GM12878 (cell line): ENCODE measurements at regions not wholly inside any gene's neighbourhood (a gene's known extent, or its start where the extent isn't known, plus 50 kb on each side); places are given as distances from the start of the nearest gene placed in this dataset.

Experiments used
- ATAC-seq: fragments of 200-7000 bp; cut with Tn5 transposase; 3 replicates; pipeline ENCODE4 v1.9.1; 2020; ENCODE audit warnings: mild to moderate bottlenecking, moderate library complexity
- BruUV-seq: library from RNA; stranded (reverse); fragments of 400-500 nt; replicated peaks from 2 replicates; lab custom pipeline; 2021; lab: Mats Ljungman, UMichigan
- CTCF ChIA-PET: fragments of 300-600 bp; sonication (Branson Sonifier 250); formaldehyde crosslinking; extraction: SDS; loops from one replicate; lab custom pipeline; 2021; ENCODE audit warnings: inconsistent platforms; lab: Yijun Ruan, JAX
- POLR2A ChIA-PET: fragments of 350-600 bp; formaldehyde crosslinking; extraction: SDS; loops from one replicate; lab custom pipeline; 2021; ENCODE audit warnings: inconsistent platforms; lab: Charles Lee
- RAD21 ChIA-PET: fragments of 300-600 bp; sonication (Branson Sonifier 250); formaldehyde crosslinking; loops from one replicate; lab custom pipeline; 2023; ENCODE audit warnings: antibody characterized with exemption; ENCODE audit not compliant: unreplicated experiment; lab: Charles Lee
- SMC1A ChIA-PET: fragments of 300-600 bp; sonication (Branson Sonifier 250); formaldehyde crosslinking; loops from one replicate; lab custom pipeline; 2023; ENCODE audit not compliant: unreplicated experiment, uncharacterized antibody; lab: Charles Lee
- DNase-seq: peaks from one replicate; pipeline ENCODE4 v3.0.0-alpha.2; 2011; ENCODE audit warnings: low read depth, low spot score
- FAIRE-seq: peaks from 3 replicates; lab custom pipeline; 2011; peaks lifted over from hg19 to GRCh38; lab: Jason Lieb, UNC
- H2AFZ ChIP-seq: 2 replicates; pipeline ENCODE4 v1.6.0; 2011; ENCODE audit warnings: low read depth, low read length, control low read depth; ENCODE audit not compliant: control insufficient read depth
- H3K27ac ChIP-seq: 2 replicates; pipeline ENCODE4 v1.5.1; 2011; ENCODE audit warnings: control low read depth; ENCODE audit not compliant: control insufficient read depth, insufficient read depth
- H3K27me3 ChIP-seq, 2 experiments: replicated peaks in 1 of 2; 2 replicates each; pipeline versions ENCODE4 v1.6.0 to v1.6.1; 2011; ENCODE audit warnings: low read length in 1 of 2; ENCODE audit not compliant: control insufficient read depth in 2 of 2, insufficient read depth in 2 of 2
- H3K36me3 ChIP-seq, 2 experiments: 2 replicates each; pipeline ENCODE4 v1.5.1; 2011; ENCODE audit warnings: low read length in 1 of 2; ENCODE audit not compliant: control insufficient read depth in 2 of 2, insufficient read depth in 2 of 2
- H3K4me1 ChIP-seq: 2 replicates; pipeline ENCODE4 v1.6.1; 2011; ENCODE audit warnings: mild to moderate bottlenecking, low read length, moderate library complexity, mixed read lengths; ENCODE audit not compliant: control insufficient read depth, insufficient read depth
- H3K4me2 ChIP-seq: 2 replicates; pipeline ENCODE4 v1.6.0; 2011; ENCODE audit warnings: control low read depth; ENCODE audit not compliant: control insufficient read depth, insufficient read depth
- H3K4me3 ChIP-seq: fragments of 200-600 bp; sonication (generic); 2 replicates; pipeline ENCODE4 v1.5.1; 2016
- H3K79me2 ChIP-seq: 2 replicates; pipeline ENCODE4 v1.6.0; 2011; ENCODE audit warnings: low read length; ENCODE audit not compliant: control insufficient read depth, insufficient read depth
- H3K9ac ChIP-seq: 2 replicates; pipeline ENCODE4 v1.8.0; 2011; ENCODE audit warnings: low read length, control low read depth, mixed read lengths; ENCODE audit not compliant: control insufficient read depth, insufficient read depth
- H3K9me3 ChIP-seq: replicated peaks from 3 replicates; pipeline ENCODE4 v1.5.1; 2011; ENCODE audit warnings: mild to moderate bottlenecking, low read length; ENCODE audit not compliant: control insufficient read depth, insufficient read depth
- H4K20me1 ChIP-seq: 2 replicates; pipeline ENCODE4 v1.6.0; 2011; ENCODE audit not compliant: control insufficient read depth, insufficient read depth
- CREB1 ChIP-seq: IDR thresholded peaks from 2 replicates; pipeline ENCODE4 v1.6.1; 2012; ENCODE audit warnings: low read depth, mild to moderate bottlenecking, inconsistent platforms
- GATAD2B ChIP-seq: fragments of 450-650 bp; conservative IDR thresholded peaks from 2 replicates; pipeline ENCODE4 v1.6.1; 2017; ENCODE audit warnings: low read depth, mild to moderate bottlenecking, moderate library complexity
- HCFC1 ChIP-seq: fragments of 150-350 bp; IDR thresholded peaks from 2 replicates; pipeline ENCODE4 v1.6.1; 2014; ENCODE audit warnings: low read length
- IKZF1 ChIP-seq: fragments of 450-650 bp; conservative IDR thresholded peaks from 2 replicates; pipeline ENCODE4 v1.6.1; 2017; ENCODE audit warnings: antibody characterized with exemption, mild to moderate bottlenecking
- LARP7 ChIP-seq: fragments of 450-650 bp; IDR thresholded peaks from 2 replicates; pipeline ENCODE4 v1.6.1; 2017; ENCODE audit warnings: mild to moderate bottlenecking
- NR2F1 ChIP-seq: fragments of 450-650 bp; conservative IDR thresholded peaks from 2 replicates; pipeline ENCODE4 v1.6.1; 2017; ENCODE audit warnings: mild to moderate bottlenecking
- NRF1 ChIP-seq: conservative IDR thresholded peaks from 2 replicates; pipeline ENCODE4 v1.6.1; 2011; ENCODE audit warnings: mild to moderate bottlenecking, low read depth, low read length, improper control_type of control experiment
- PAX5 ChIP-seq: IDR thresholded peaks from 2 replicates; pipeline ENCODE4 v1.6.1; 2011; ENCODE audit warnings: low read depth, low read length, borderline replicate concordance
- PAX8 ChIP-seq: fragments of 450-650 bp; IDR thresholded peaks from 2 replicates; pipeline ENCODE4 v1.6.1; 2017; ENCODE audit warnings: mild to moderate bottlenecking, moderate library complexity
- POLR2A ChIP-seq: IDR thresholded peaks from 2 replicates; pipeline ENCODE4 v1.6.1; 2011; ENCODE audit warnings: low read depth, mild to moderate bottlenecking, low read length
- SPI1 ChIP-seq: IDR thresholded peaks from 2 replicates; pipeline ENCODE4 v1.6.1; 2011; ENCODE audit warnings: low read depth, mild to moderate bottlenecking, low read length, moderate library complexity, borderline replicate concordance; ENCODE audit not compliant: insufficient read depth
- ZNF217 ChIP-seq: fragments of 450-650 bp; IDR thresholded peaks from 2 replicates; pipeline ENCODE4 v1.6.1; 2017; ENCODE audit warnings: antibody characterized with exemption, mild to moderate bottlenecking
- ZNF24 ChIP-seq: fragments of 450-650 bp; IDR thresholded peaks from 2 replicates; pipeline ENCODE4 v1.6.1; 2017; ENCODE audit warnings: antibody characterized with exemption, mild to moderate bottlenecking
- WGBS: methylation state at CpG from one replicate; pipeline ENCODE4 v1.1.6; 2016; ENCODE audit warnings: low lambda C conversion rate; ENCODE audit not compliant: insufficient replicate concordance, insufficient coverage; ENCODE audit errors: missing lambda C conversion rate; 5-methylcytosine and 5-hydroxymethylcytosine counted together
- in situ Hi-C: fragments of 300-500 bp; cut with MboI; formaldehyde crosslinking; loops from 9 replicates; pipeline ENCODE4 v1.14.3; 2018; ENCODE audit warnings: mixed read lengths
- intact Hi-C: fragments of 100-400 bp; cut with micrococcal nuclease; formaldehyde crosslinking; loops from one replicate; pipeline ENCODE4 v1.14.2; 2022; ENCODE audit not compliant: unreplicated experiment
- TF ChIP-seq, protein P1 (sequence below): IDR thresholded peaks from 2 replicates; pipeline ENCODE4 v1.6.1; 2012; ENCODE audit warnings: low read depth, low read length, improper control_type of control experiment
- TF ChIP-seq, protein P2 (sequence below): fragments of 450-650 bp; formaldehyde crosslinking; IDR thresholded peaks from 2 replicates; pipeline ENCODE4 v1.5.0; 2022; ENCODE audit warnings: mild to moderate bottlenecking, missing genetic modification characterization
- TF ChIP-seq, protein P3 (sequence below): fragments of 450-650 bp; formaldehyde crosslinking; IDR thresholded peaks from 2 replicates; pipeline ENCODE4 v1.4.0; 2020; ENCODE audit warnings: mild to moderate bottlenecking, moderate library complexity
- TF ChIP-seq, protein P4 (sequence below): fragments of 450-650 bp; IDR thresholded peaks from 2 replicates; pipeline ENCODE4 v1.6.1; 2017; ENCODE audit warnings: borderline replicate concordance

DNA sequence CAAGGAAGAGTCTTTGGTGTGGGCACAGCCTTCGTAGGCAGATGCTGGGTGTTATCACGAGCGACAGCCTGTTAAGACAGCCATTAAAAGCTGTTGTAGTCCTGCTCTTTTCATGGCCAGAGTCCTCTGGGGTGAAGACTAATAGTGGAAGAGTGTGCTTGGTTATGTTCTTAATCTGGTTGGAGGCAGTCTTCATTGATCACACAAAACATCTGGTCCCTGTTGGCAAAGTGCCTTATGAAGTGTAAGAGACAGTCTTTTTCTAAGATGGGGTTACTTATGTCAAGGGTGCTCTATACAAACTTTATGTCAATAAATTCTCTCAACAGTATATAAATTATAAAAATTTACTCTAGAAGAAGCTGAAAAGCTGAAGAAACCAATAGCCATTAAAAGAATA, 280.4 kb downstream of the CAAP1 start:
- no peak overlapping the region for H3K4me3 ChIP-seq
- no peak for ATAC-seq
- no peaks in the 10 kb centered on the region for H3K36me3 ChIP-seq
- H2AFZ ChIP-seq = no peak overlapping the region
- no peak overlapping the region for H3K4me2 ChIP-seq
- SMC1A ChIA-PET = no interaction called here
- RAD21 ChIA-PET = interaction anchor here (0.9 kb wide), 1 partner anchor 648 kb away, joined by 4 read pairs; no protein-coding TSS in a partner anchor
- no peak for DNase-seq
- no peak overlapping the region for H3K27ac ChIP-seq
- WGBS = 22% methylated on average over 3 of the region's 3 CpGs
- in situ Hi-C loops (no loop called here), intact Hi-C loops (no loop called here)
- no peaks in the 10 kb centered on the region for H3K27me3 ChIP-seq
- H3K9ac ChIP-seq = no peak overlapping the region
- BruUV-seq = no TSS peak
- H3K9me3 ChIP-seq = no peaks in the 10 kb centered on the region
- H3K79me2 ChIP-seq = no peaks in the 10 kb centered on the region
- POLR2A ChIA-PET = no interaction called here
- H3K4me1 ChIP-seq = no peaks in the 10 kb centered on the region
- H4K20me1 ChIP-seq = no peaks in the 10 kb centered on the region
- no peak for FAIRE-seq
- CTCF ChIA-PET = interaction anchor here (0.8 to 1.2 kb wide), 3 partner anchors 9 to 582 kb away, joined by 3 read pairs; no protein-coding TSS in a partner anchor
- TF ChIP-seq ZNF217 = no peak
- no peak for TF ChIP-seq NR2F1
- TF ChIP-seq POLR2A = no peak
- TF ChIP-seq IKZF1 = no peak
- no peak for TF ChIP-seq PAX8
- no peak for TF ChIP-seq CREB1
- TF ChIP-seq, protein P1, sequence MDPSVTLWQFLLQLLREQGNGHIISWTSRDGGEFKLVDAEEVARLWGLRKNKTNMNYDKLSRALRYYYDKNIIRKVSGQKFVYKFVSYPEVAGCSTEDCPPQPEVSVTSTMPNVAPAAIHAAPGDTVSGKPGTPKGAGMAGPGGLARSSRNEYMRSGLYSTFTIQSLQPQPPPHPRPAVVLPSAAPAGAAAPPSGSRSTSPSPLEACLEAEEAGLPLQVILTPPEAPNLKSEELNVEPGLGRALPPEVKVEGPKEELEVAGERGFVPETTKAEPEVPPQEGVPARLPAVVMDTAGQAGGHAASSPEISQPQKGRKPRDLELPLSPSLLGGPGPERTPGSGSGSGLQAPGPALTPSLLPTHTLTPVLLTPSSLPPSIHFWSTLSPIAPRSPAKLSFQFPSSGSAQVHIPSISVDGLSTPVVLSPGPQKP = no peak
- no peak for TF ChIP-seq NRF1
- no peak for TF ChIP-seq PAX5
- TF ChIP-seq, protein P2, sequence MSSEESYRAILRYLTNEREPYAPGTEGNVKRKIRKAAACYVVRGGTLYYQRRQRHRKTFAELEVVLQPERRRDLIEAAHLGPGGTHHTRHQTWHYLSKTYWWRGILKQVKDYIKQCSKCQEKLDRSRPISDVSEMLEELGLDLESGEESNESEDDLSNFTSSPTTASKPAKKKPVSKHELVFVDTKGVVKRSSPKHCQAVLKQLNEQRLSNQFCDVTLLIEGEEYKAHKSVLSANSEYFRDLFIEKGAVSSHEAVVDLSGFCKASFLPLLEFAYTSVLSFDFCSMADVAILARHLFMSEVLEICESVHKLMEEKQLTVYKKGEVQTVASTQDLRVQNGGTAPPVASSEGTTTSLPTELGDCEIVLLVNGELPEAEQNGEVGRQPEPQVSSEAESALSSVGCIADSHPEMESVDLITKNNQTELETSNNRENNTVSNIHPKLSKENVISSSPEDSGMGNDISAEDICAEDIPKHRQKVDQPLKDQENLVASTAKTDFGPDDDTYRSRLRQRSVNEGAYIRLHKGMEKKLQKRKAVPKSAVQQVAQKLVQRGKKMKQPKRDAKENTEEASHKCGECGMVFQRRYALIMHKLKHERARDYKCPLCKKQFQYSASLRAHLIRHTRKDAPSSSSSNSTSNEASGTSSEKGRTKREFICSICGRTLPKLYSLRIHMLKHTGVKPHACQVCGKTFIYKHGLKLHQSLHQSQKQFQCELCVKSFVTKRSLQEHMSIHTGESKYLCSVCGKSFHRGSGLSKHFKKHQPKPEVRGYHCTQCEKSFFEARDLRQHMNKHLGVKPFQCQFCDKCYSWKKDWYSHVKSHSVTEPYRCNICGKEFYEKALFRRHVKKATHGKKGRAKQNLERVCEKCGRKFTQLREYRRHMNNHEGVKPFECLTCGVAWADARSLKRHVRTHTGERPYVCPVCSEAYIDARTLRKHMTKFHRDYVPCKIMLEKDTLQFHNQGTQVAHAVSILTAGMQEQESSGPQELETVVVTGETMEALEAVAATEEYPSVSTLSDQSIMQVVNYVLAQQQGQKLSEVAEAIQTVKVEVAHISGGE (CRISPR knock-in tag) = no peak
- TF ChIP-seq, protein P3, sequence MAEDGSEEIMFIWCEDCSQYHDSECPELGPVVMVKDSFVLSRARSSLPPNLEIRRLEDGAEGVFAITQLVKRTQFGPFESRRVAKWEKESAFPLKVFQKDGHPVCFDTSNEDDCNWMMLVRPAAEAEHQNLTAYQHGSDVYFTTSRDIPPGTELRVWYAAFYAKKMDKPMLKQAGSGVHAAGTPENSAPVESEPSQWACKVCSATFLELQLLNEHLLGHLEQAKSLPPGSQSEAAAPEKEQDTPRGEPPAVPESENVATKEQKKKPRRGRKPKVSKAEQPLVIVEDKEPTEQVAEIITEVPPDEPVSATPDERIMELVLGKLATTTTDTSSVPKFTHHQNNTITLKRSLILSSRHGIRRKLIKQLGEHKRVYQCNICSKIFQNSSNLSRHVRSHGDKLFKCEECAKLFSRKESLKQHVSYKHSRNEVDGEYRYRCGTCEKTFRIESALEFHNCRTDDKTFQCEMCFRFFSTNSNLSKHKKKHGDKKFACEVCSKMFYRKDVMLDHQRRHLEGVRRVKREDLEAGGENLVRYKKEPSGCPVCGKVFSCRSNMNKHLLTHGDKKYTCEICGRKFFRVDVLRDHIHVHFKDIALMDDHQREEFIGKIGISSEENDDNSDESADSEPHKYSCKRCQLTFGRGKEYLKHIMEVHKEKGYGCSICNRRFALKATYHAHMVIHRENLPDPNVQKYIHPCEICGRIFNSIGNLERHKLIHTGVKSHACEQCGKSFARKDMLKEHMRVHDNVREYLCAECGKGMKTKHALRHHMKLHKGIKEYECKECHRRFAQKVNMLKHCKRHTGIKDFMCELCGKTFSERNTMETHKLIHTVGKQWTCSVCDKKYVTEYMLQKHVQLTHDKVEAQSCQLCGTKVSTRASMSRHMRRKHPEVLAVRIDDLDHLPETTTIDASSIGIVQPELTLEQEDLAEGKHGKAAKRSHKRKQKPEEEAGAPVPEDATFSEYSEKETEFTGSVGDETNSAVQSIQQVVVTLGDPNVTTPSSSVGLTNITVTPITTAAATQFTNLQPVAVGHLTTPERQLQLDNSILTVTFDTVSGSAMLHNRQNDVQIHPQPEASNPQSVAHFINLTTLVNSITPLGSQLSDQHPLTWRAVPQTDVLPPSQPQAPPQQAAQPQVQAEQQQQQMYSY (CRISPR knock-in tag) = no peak
- TF ChIP-seq, protein P4, sequence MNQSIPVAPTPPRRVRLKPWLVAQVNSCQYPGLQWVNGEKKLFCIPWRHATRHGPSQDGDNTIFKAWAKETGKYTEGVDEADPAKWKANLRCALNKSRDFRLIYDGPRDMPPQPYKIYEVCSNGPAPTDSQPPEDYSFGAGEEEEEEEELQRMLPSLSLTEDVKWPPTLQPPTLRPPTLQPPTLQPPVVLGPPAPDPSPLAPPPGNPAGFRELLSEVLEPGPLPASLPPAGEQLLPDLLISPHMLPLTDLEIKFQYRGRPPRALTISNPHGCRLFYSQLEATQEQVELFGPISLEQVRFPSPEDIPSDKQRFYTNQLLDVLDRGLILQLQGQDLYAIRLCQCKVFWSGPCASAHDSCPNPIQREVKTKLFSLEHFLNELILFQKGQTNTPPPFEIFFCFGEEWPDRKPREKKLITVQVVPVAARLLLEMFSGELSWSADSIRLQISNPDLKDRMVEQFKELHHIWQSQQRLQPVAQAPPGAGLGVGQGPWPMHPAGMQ = no peak
- TF ChIP-seq LARP7 = no peak
- TF ChIP-seq GATAD2B = no peak
- TF ChIP-seq SPI1 = no peak
- TF ChIP-seq ZNF24 = no peak
- TF ChIP-seq HCFC1 = no peak
